NOMO-1 treated with dmso at 0.1 percent for 144 hours (cell line): ENCODE measurements at regions not wholly inside any gene's neighbourhood (a gene's known extent, or its start where the extent isn't known, plus 50 kb on each side); places are given as distances from the start of the nearest gene placed in this dataset.
A peak's percentile ranks its signal among the peaks of the same experiment; 100 is the strongest.

ENCODE experiments used
- DNase-seq: peaks from one replicate; lab custom pipeline; 2025; ENCODE audit not compliant: unreplicated experiment; lab: John Stamatoyannopoulos, UW

- DNase-seq = no peak
Measured at GRCh38 chr15:92565351-92566125, 90.0 kb downstream of the FAM174B start.

DNA sequence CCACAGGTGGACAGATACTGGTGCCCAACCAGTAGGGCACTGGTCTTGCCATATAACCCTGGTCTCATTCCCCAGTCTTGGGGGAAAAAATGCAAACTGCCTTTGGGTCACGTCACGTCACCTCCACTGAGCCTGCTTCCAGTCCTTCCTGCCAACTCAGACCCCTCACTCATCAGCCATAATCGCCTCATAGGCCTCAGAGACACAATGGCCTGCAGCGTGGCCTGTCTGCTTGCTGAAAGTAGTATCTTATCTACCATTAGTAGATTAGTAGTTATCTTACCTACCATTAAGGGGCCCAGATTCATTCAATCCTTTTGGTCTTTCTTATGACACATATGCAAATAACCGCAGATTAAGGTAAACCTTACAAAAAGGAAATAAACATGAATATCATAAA, 93.8 kb downstream of the FAM174B start:
- no peak for DNase-seq

GRCh38 chr15:92553317-92553716, 102.3 kb downstream of the FAM174B start:
- no peak for DNase-seq

DNA sequence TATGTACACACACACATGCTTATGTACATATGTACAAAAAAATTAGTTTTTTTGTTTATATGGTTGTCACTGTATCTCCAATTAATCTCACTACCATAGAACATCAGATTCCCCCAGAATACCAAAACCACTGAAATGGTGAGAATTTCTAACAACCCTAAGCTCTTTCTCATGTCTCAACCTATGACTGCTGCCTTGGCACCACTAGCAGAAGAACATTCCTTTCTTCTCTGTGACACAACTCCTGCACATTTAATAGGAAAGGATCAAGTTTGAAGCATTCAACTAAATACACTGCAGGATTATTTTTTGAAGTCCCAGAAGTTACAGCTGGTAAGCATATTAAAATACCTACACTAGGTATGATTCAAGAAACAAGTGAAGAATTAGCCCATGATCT, 109.6 kb downstream of the FAM174B start:
- DNase-seq = no peak

DNA sequence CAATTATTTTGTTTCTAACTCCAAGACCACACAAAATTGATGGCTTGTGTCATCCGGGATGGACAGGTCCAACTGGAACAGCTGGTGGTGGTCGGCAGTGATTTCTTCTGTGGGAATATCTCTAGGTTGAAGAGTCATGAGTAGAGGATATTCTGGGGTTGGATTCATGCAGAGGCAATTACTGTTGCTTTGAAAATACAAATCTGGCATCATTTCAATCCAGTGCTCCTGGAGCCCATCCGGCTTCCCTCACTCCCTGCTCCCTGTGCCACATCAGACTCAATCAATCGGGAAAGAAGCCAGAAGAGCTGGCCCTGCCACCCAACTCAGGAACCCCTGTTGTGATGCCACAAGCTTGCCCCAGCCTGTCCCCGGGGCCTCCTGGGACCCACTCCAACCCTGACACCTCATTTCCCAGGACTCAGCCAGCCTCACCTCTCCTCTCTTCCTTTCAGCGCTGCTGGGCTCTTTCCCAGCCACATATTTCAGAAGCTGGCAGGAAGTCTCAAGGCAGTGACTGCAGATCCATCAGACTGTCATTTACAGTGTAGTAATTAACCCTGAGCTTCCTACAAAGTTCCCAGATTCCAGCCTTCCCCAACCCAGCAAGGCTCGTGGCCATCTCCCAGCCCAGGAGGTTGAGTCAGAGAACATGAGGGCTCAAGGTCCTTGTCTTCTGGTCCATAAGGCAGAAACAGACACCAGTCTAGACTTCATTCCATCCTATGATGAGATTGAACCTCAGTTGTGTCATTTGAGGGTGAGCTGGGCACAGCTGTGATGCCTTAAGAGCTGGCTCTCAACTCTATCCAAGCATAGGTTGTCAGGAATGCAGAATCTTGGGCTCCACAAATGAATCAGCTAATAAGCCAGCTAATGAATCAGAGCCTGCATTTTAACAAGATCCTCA, 114.0 kb downstream of the FAM174B start:
- no peak for DNase-seq

GRCh38 chr15:92538115-92538514, 117.5 kb downstream of the FAM174B start:
- DNase-seq = no peak

DNA sequence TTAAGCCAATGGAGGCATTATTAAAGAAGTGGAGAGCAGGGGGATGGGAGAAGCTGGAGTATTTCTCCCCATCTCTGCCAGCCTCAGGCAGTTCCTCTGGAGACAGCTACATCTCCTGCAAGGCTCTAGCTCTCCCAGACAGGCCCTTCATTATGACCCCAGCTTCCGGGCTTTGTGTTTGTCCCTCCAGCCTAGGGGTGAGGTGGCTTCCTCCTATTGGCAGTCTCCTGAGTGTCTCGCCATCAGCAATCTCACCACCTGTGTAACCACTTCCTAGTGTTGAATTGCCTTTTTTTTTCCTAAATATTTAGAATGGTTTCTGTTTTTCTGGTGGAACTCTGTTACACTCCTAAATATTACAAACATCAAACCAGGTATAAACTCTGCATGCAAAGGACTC, 122.3 kb downstream of the FAM174B start:
- DNase-seq = no peak

GRCh38 chr15:92531406-92531805, 124.2 kb downstream of the FAM174B start:
- DNase-seq = no peak

DNA sequence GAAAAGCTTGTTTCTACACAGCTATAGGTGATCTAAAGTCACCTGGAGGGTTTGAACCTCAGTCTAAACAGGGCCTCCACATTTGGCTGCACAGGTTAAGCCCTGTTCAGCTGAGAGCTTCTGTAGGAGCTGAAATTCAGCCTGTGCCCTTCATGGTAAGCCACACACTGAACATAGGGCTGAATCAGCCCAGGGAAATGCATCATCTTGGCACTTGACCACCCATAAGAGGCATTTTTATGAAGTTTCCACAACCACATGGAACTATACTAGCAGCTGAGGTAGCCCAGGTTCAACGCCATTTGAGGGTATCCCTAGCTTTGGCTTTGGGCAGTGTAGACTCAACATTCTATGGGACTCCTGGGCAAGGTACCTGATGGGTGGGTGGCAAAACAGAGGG, 126.8 kb downstream of the FAM174B start:
- no peak for DNase-seq

DNA sequence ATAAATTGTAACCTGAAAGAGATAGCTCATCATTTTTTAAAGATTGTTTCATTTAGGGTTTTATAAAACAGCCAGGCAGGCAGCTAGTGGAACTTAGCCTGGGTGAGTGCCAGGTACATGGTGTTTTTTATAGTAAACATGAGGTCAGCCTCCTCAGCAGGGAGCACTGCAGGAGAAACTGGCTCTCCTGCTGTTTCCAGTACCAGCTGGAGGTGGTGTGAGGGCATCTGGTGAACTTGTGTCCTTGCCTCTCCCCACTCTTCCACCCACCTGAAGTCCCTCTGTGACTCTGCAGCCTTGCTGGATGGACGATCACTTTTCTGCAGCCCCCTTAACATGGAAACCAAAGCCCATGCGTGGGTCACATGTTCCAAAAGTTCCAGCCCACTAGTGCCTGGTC, 128.4 kb downstream of the FAM174B start:
- DNase-seq = no peak

DNA sequence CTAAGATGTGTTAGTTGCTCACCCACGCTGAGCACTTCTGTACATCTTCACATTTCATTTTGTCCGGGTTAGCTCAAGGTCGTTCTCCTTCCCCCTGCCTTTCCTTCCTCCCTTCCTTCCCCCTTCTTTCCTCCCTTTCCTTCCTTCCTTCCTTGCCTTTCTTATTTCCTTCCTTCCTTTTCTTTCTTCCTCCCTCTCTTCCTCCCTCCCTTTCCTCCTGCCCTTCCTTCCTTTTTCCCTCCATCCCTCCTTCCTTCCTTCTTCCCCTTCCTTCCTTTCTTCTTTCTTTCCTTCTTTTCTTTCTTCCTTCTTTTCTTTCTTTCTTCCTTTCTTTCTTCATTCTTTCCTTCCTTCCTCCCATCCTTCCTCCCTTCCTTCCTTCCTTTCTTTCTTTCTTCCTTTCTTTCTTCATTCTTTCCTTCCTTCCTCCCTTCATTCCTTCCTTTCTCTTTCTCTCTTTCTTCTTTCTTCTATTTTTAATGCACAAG, 129.8 kb downstream of the FAM174B start:
- DNase-seq = no peak

DNA sequence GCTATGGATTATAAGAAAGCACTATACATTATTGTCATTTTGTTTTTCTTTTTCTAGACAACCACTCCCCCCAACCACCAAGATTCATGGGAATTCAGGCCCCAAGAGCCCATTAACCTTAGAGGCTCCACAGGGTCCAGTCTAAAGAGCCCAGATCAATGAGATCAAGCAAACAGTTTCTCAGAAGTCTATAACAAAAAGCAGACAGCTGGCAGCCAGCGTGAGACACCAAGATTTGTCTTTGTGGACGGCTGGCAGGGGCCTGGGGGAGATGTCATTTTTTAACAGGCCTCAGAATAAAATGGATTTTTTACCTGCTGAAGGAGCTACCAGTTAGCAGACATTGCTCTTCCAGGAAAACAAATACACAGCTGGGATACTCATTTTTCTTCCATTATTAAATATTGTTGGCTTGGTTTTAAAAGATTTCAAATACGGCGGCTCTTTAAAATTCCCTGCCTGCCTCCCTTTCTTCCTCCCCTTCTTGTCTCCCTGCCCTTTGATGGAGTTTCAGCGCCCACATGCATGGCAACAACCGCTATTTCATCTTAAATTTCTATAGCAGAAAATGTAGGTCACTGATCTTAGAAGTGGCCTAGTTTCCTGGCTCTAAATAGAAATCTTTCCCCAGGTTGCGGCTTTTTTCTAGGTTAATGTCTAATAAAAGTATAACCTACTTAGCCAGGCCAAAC, 130.6 kb downstream of the FAM174B start:
- DNase-seq = no peak

DNA sequence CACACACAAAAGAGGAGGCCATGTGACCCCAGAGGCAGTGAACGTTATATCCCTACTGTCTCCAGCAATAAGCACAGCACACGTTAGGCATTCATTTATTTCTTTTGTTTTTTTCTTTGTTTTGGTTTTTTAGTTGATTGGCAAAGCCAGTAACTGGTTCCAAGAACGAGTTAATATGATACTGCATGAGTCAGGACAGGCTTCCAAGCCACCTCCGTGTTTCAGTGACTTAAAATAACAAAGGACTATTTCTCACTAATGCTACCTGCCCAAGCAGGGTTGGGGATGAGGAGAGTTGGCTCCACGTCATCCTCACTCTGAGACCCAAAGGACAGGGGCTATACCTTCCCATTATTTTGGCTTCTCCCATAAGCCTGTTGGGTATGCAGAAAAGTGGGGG, 130.5 kb downstream of the ST8SIA2 start:
- DNase-seq = no peak

DNA sequence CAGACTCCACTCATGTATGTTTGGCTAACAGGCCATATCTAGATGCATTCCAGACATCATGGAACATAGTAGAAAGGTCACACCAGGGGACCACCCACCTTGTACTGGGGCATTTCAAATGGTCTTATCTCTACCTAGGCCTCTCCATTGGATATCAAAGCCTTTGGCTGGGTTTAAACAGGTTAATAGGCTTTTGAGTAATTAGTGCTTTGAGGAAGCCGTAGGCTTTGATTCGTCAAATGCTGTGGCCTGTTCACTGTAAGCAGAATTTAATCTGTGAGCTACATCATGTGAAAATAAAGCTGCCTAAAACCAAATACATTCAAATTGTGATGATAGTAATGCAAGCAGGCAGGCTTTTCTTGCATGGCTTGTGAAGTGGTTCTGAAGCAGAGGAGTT, 129.5 kb downstream of the ST8SIA2 start:
- no peak for DNase-seq

GRCh38 chr15:92521624-92522008, 127.9 kb downstream of the ST8SIA2 start:
- peak; percentile 3 for DNase-seq

DNA sequence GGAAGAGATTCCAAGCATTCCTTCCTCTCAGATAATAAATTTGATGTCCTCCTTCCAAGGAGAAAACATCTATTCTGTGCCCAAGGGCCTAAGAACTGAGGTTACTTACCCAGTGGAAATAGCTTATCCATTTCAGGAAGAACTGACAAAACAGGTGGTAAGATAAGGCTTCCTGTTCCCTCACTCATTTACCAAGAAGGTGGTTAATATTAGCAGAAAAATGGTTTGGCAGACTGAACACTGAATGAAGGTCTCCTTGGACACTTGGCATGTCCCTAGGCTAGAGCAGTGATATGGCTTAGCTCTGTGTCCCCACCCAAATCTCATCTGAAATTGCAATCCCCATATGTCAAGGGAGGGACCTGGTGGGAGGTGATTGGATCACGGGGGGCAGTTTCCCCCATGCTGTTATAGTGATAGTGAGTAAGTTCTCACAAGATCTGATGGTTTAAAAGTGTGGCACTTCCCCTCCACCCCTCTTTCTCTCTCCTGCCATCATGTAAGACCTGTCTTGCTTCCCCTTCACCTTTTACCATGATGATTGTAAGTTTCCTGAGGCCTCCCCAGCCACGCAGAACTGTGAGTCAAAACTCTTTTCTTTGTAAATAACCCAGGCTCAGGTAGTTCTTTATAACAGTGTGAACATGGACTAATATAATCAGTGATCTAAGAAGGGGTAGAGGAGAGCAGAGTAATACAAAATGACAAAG, 127.4 kb downstream of the ST8SIA2 start:
- no peak for DNase-seq

- DNase-seq = no peak
Measured at GRCh38 chr15:92519709-92520108, 126.0 kb downstream of the ST8SIA2 start.
